ENCODE measurements at regions not wholly inside any gene's neighbourhood (a gene's known extent, or its start where the extent isn't known, plus 50 kb on each side); places are given as distances from the start of the nearest gene placed in this dataset.

- no peak for ATAC-seq
- TF ChIP-seq POU6F1 (CRISPR knock-in tag; IDR thresholded peaks at IDR 0.05; ENCODE audit: borderline replicate concordance, low read depth), result no peak
- no peak for TF ChIP-seq CREB5 (CRISPR knock-in tag; IDR thresholded peaks at IDR 0.05; ENCODE audit: low read depth)
- TF ChIP-seq RARB (CRISPR knock-in tag; IDR thresholded peaks at IDR 0.05), result no peak
- TF ChIP-seq PATZ1 (CRISPR knock-in tag; IDR thresholded peaks at IDR 0.05; ENCODE audit: borderline replicate concordance), result no peak
- no peak for TF ChIP-seq ZNF70 (CRISPR knock-in tag; IDR thresholded peaks at IDR 0.05)
- TF ChIP-seq TOX (CRISPR knock-in tag; IDR thresholded peaks at IDR 0.05; ENCODE audit: borderline replicate concordance), result no peak
- no peak for TF ChIP-seq ZFP3 (CRISPR knock-in tag; IDR thresholded peaks at IDR 0.05)
- TF ChIP-seq BACH2 (CRISPR knock-in tag; IDR thresholded peaks at IDR 0.05; ENCODE audit: borderline replicate concordance), result no peak
- no peak for TF ChIP-seq ZNF565 (CRISPR knock-in tag; conservative IDR thresholded peaks at IDR 0.05; ENCODE audit: low read depth)
- TF ChIP-seq ARNTL (CRISPR knock-in tag; IDR thresholded peaks at IDR 0.05; ENCODE audit: borderline replicate concordance, low read depth), result no peak
- no peak for TF ChIP-seq ISL1 (CRISPR knock-in tag; IDR thresholded peaks at IDR 0.05)
- TF ChIP-seq CSDC2 (CRISPR knock-in tag; IDR thresholded peaks at IDR 0.05), result no peak
- TF ChIP-seq ESRRG (CRISPR knock-in tag; IDR thresholded peaks at IDR 0.05), result no peak
- no peak for TF ChIP-seq ZNF8 (CRISPR knock-in tag; IDR thresholded peaks at IDR 0.05)
- TF ChIP-seq SNAI2 (CRISPR knock-in tag; IDR thresholded peaks at IDR 0.05), result no peak
- no peak for TF ChIP-seq TSHZ2 (CRISPR knock-in tag; IDR thresholded peaks at IDR 0.05)
- TF ChIP-seq ZFP30 (CRISPR knock-in tag; IDR thresholded peaks at IDR 0.05), result no peak
- no peak for TF ChIP-seq TCF4 (CRISPR knock-in tag; IDR thresholded peaks at IDR 0.05; ENCODE audit: borderline replicate concordance)
- no peak for TF ChIP-seq CSRNP3 (CRISPR knock-in tag; IDR thresholded peaks at IDR 0.05)
- TF ChIP-seq OSR1 (CRISPR knock-in tag; IDR thresholded peaks at IDR 0.05), result no peak
Measured at GRCh38 chr5:133782736-133783135, 170.4 kb upstream of the FSTL4 start.

- TF ChIP-seq PATZ1 (CRISPR knock-in tag; IDR thresholded peaks at IDR 0.05; ENCODE audit: borderline replicate concordance) (no peak), SNAI2 (CRISPR knock-in tag; IDR thresholded peaks at IDR 0.05) (no peak), ZNF70 (CRISPR knock-in tag; IDR thresholded peaks at IDR 0.05) (no peak), CSRNP3 (CRISPR knock-in tag; IDR thresholded peaks at IDR 0.05) (no peak)
Measured at GRCh38 chr5:133781436-133782225, 169.3 kb upstream of the FSTL4 start.

More at GRCh38 chr5:133781436-133782225, 169.3 kb upstream of the FSTL4 start:
- ATAC-seq, result no peak
